HG03045 (cell line): ENCODE measurements at regions not wholly inside any gene's neighbourhood (a gene's known extent, or its start where the extent isn't known, plus 50 kb on each side); places are given as distances from the start of the nearest gene placed in this dataset.
"Not testable (repeated sequence)": the region's sequence is repeated elsewhere in the genome, so short reads cannot be mapped to it uniquely, and the experiment has no call there.

Experiments
- ATAC-seq: cut with Tn5 transposase; IDR thresholded peaks from one replicate; pipeline ENCODE4 v1.9.1; 2021; ENCODE audit warnings: mild to moderate bottlenecking, moderate library complexity; ENCODE audit not compliant: unreplicated experiment

DNA sequence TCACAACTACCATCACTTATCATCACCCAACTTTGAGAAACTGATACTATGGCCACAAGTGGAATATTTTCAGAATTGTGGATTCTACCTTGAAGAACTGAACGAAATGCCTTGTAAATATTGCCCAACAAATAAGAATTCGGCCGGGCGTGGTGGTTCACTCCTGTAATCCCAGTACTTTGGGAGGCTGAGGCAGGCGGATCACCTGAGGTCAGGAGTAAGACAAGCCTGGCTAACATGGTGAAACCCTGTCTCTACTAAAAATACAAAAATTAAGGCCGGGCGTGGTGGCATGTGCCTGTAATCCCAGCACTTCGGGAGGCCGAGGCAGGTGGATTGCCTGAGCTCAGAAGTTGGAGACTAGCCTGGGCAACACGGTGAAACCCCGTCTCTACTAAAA, 862.7 kb downstream of the ZPLD1 start:
- ATAC-seq: not testable (repeated sequence)

- ATAC-seq: no peak
Observed at GRCh38 chr3:103306104-103306503, 871.3 kb downstream of the ZPLD1 start.

DNA sequence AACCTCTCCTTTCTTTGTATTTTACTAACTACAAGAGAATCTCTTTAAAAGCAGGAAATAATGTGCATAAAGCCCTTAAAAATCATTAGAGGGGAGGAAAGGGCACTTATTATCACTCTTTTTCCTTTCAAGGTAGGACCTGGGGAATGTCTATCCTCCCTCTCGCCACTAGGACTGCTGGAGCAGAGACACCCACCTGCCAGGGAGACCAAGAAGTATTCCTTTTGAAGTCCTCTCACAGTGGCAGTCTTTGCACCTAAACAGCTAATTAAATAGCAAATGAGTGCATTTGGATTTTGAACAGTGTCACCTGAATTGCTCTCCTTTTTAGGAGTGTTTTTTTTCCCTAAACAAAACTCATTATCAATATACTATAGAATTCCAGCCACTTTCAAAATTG, 874.1 kb downstream of the ZPLD1 start:
- no peak for ATAC-seq

GRCh38 chr3:103319912-103320311, 885.1 kb downstream of the ZPLD1 start:
- no peak for ATAC-seq

DNA sequence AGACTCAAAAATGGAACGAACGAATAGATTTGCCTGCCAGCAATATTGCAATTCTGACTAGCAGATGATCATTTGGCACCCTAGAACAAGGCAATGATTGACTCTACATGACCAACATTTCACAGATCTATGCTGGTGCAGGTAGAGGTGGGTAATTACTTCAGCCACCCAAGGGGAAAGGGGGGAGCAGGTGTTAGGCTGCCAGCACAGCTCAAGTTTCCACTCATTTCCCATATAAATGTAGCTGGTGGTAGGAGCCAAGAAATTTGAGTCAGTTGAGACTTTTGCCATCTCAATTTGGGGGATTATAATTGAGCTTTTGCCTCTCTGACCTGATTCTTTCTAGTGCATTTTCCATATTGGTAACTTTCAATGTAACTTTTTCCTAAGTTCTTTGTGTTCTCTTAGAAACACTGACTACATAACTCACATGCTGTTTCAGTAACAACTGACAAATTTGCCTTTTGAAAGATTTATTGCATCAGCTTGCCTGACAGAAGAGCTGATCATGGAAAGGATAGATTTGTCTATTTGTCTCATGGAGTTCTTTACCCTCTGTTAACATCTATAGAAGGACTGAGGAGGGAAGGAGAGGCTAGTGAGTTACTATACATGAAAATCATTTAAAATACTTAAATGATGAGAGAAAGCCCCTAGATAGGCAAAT, 902.5 kb downstream of the ZPLD1 start:
- no peak for ATAC-seq

DNA sequence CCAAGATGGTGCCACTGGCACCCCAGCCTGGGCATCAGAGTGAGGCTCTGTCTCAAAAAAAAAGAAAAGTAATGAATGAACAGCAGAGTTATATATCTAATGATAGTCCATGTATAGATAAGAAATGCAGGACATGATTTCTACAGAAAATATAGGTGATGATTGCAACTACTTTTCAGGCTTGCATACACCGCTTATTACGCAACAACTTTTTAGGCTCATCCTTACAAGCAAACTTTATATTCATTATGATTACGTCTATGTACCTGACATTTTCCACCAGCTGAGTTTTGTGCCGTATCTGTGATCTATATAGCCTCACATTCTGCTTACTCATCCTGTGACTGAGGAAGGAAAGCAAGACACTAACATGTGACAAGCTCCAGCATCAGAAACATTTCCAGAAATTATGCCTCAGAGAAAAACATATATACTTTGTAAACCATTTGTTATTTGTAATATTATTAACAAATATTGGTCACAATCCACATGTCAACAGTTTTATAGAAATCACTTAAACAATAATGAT, 906.3 kb downstream of the ZPLD1 start:
- ATAC-seq: no peak

DNA sequence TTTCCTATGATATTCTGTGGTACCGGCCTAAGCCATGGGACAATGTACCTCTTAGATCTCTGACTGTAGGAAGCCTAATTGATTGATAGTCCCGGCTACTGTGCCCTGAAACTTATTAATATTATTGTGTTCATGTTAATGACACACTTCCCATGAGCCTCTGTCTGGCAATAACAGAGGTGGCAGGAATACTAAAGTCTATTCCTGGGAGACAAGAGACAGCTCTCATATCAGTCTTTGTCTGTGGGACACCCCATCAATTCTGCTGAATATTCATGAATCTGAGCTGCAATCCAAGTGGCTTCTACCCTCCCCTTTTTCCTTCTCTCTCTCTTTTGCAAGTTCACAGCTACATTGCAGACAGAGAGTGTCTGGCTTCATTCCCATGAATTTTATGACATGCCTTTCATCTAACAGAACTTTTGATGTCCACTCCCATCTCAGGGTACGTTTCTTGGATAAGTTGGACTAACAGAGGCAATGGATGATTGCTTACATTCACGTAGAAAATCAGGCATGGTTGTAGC, 907.5 kb downstream of the ZPLD1 start:
- no peak for ATAC-seq

GRCh38 chr3:103349760-103350159, 914.9 kb downstream of the ZPLD1 start:
- no peak for ATAC-seq

DNA sequence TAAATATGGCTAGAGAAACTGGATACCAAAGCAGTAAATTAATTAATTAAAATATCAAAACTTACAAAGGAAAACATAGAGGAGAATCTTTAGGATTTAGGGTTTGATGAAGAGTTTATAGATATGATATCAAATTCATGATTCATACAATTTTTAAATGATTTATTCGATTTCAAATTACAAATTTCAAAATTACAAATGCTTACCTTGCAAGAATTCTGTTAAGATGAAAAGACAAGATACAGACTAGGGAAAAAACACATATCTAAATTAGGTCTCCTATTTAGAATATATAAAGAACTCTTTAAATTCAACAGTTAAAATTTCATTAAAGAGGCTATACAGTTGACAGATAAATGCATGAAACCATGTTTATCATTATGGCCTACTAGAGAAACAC, 930.7 kb downstream of the ZPLD1 start:
- no peak for ATAC-seq

GRCh38 chr3:103367481-103367880, 932.7 kb downstream of the ZPLD1 start:
- ATAC-seq: no peak

DNA sequence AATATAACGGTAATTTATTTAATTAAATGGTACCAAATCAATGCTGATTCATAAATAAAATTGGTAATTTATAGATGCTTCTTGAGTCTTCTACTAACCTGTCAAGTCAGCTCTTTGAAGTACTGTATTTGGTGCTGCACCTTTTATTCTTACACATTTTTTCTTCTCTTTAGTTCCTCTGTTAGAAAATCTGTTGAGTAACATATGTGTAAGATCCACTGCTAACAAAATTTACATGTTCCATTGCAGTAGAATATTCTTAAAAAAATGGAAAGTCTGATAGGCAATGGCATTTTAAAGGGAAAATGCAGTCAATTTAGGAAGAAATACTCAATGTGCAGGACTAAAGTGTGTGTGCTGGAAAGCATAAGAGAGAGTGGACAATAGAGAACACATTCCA, 936.6 kb downstream of the ZPLD1 start:
- ATAC-seq: no peak

GRCh38 chr3:103372031-103372430, 937.2 kb downstream of the ZPLD1 start:
- no peak for ATAC-seq

DNA sequence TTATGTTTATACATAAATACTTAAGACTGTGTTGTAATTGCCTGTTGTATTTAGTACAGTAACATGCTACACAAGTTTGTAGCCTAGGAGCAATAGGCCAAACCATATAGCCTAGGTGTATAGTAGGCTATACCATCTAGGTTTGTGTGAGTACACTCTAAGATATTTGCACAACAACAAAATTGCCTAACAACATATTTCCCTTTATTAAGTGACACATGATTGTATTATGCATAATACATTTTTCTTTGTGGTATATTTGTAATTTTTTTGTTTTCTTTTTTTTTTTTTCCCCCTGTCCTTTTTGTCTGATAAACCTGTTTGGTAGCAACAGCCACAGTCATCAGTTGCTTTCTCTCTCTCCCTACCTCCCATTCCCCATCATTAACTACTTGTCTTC, 945.6 kb downstream of the ZPLD1 start:
- no peak for ATAC-seq

DNA sequence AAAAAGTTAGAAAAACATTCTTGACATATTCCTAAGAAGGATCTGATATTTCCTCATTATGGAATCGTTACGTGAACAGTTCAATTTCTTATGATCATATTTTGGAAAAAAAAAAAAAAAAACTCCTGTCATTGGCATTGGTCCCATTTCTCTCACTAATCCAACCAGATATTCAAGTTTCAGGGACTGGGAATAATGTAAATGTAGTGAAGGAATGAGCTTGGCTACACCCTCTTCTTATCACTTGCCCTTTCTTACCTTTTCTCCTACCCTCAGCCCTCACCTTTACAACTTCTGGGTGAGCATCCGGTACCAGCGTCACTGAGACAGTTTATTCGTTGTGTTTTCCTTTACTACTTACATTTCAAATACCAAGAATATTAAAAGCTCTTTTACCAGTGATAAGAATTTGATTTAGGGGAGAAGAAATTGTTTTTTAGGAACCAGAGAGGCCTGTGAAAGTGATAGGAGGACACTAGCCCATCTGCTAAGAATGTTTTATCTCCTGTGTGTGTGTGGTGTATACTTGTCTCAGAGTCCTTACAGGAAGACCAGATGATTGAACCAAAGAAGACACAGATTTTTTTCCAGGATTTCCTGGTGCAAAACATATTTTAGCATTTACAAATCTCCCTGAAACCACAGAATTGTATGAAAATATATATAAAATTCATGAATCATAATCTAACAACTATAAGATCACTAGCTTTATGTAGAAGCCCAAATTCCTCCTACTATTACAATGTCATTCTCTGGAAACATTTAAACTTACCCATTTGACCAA, 946.7 kb downstream of the ZPLD1 start:
- ATAC-seq: no peak

GRCh38 chr3:103385961-103386656, 951.3 kb downstream of the ZPLD1 start:
- no peak for ATAC-seq

- ATAC-seq: no peak
Observed at GRCh38 chr3:103388214-103388613, 953.4 kb downstream of the ZPLD1 start.

GRCh38 chr3:103389356-103389755, 954.5 kb downstream of the ZPLD1 start:
- ATAC-seq: no peak

DNA sequence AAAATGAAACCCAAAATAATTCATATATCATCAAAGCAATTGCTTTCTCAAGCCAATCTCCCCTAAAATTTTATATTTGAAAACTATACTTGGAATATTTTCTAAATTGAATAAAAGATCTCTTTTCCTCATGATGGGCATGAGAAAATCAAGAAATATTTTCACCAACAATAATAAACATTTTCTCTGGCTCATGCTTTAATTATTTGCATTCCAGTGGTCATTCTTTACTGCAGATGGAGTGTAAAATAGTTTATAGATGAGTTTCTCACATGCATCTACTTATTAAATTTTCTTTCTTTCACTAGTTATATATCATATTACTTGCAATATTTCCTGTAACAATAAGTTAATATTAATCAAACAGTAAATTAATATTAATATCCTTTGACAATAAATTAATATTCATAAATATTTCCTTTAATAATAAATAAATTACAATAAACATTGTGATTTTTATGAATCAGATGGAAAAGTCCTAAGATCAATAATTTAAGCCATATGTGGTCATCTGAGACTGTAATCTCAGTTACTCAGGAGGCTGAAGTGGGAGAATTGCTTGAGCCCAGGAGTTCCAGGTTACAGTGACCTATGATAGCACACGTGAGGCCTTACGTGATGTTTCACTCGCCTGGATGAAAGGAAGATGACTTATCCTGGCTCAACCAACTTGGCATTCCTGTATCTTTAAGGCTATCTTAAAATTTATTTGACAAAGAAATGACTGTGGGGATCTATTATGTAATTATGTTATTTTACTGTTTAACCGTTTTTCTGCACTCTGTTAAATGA, 958.8 kb downstream of the ZPLD1 start:
- ATAC-seq: no peak

GRCh38 chr3:103403191-103403590, 968.4 kb downstream of the ZPLD1 start:
- ATAC-seq: no peak

- no peak for ATAC-seq
Observed at GRCh38 chr3:103406320-103406850, 971.6 kb downstream of the ZPLD1 start.
